PC-3 (cell line): ENCODE measurements at regions not wholly inside any gene's neighbourhood (a gene's known extent, or its start where the extent isn't known, plus 50 kb on each side); places are given as distances from the start of the nearest gene placed in this dataset.

Experiments used
- ATAC-seq: fragments of 200-7000 bp; cut with Tn5 transposase; 2 replicates; pipeline ENCODE4 v1.9.1; 2020; ENCODE audit warnings: mild to moderate bottlenecking, moderate library complexity
- BruUV-seq: library from RNA; stranded (reverse); fragments of 400-500 nt; replicated peaks from 2 replicates; lab custom pipeline; 2021; lab: Mats Ljungman, UMichigan
- CTCF ChIA-PET: fragments of 300-600 bp; sonication (Branson Sonifier 250); formaldehyde crosslinking; loops from one replicate; lab custom pipeline; 2022; ENCODE audit warnings: antibody characterized with exemption; lab: Charles Lee
- POLR2A ChIA-PET: fragments of 300-600 bp; sonication (Branson Sonifier 250); formaldehyde crosslinking; loops from one replicate; lab custom pipeline; 2022; ENCODE audit warnings: antibody characterized with exemption; ENCODE audit not compliant: unreplicated experiment; lab: Charles Lee
- DNase-seq: peaks from one replicate; pipeline ENCODE4 v3.0.0-alpha.2; 2015
- H2AFZ ChIP-seq: fragments of 300-600 bp; sonication (generic); 2 replicates; pipeline ENCODE4 v1.6.0; 2016; ENCODE audit warnings: antibody characterized with exemption, low read length
- H3F3A ChIP-seq: fragments of 300-600 bp; sonication (generic); one replicate; pipeline ENCODE4 v1.6.0; 2017; ENCODE audit warnings: antibody characterized with exemption, low read length, control low read depth, mild to moderate bottlenecking; ENCODE audit not compliant: unreplicated experiment
- H3K27ac ChIP-seq: fragments of 300-600 bp; sonication (generic); 2 replicates; pipeline ENCODE4 v1.5.1; 2016; ENCODE audit warnings: mild to moderate bottlenecking, low read length
- H3K27me3 ChIP-seq: fragments of 300-600 bp; sonication (generic); 2 replicates; pipeline ENCODE4 v1.6.1; 2016; ENCODE audit warnings: low read length, mixed read lengths
- H3K36me3 ChIP-seq: fragments of 300-600 bp; sonication (generic); 2 replicates; pipeline ENCODE4 v1.6.1; 2016; ENCODE audit warnings: low read depth, mixed run types, low read length, mixed read lengths
- H3K4me1 ChIP-seq: fragments of 300-600 bp; sonication (generic); 2 replicates; pipeline ENCODE4 v1.5.1; 2016; ENCODE audit warnings: low read length; ENCODE audit not compliant: insufficient read depth
- H3K4me2 ChIP-seq: fragments of 300-600 bp; sonication (generic); 2 replicates; pipeline ENCODE4 v1.6.0; 2016; ENCODE audit warnings: low read length
- H3K4me3 ChIP-seq: fragments of 300-600 bp; sonication (generic); 2 replicates; pipeline ENCODE4 v1.5.1; 2016; ENCODE audit warnings: mild to moderate bottlenecking, low read length, mixed read lengths
- H3K79me2 ChIP-seq: fragments of 300-600 bp; sonication (generic); 2 replicates; pipeline ENCODE4 v1.6.1; 2017; ENCODE audit warnings: low read length, mixed read lengths
- H3K9ac ChIP-seq: fragments of 300-600 bp; sonication (generic); 2 replicates; pipeline ENCODE4 v1.6.0; 2016; ENCODE audit warnings: mild to moderate bottlenecking, low read length
- H3K9me2 ChIP-seq: fragments of 300-600 bp; sonication (generic); replicated peaks from 2 replicates; pipeline ENCODE4 v1.6.1; 2016; ENCODE audit warnings: mixed run types, low read length, mixed read lengths
- H3K9me3 ChIP-seq: fragments of 300-600 bp; sonication (generic); 2 replicates; pipeline ENCODE4 v1.6.1; 2016; ENCODE audit warnings: low read length, mixed read lengths
- H4K20me1 ChIP-seq: fragments of 300-600 bp; sonication (generic); 2 replicates; pipeline ENCODE4 v1.6.1; 2016; ENCODE audit warnings: low read length, mixed read lengths
- CTCF ChIP-seq: fragments of 300-600 bp; sonication (generic); conservative IDR thresholded peaks from 2 replicates; pipeline ENCODE4 v1.5.1; 2017; ENCODE audit warnings: antibody characterized with exemption, low read depth, mild to moderate bottlenecking, low read length
- EZH2 ChIP-seq: fragments of 300-600 bp; sonication (generic); IDR thresholded peaks from one replicate; pipeline ENCODE4 v1.6.1; 2017; ENCODE audit warnings: antibody characterized with exemption, mild to moderate bottlenecking, low read length; ENCODE audit not compliant: unreplicated experiment
- EZH2phosphoT487 ChIP-seq: fragments of 300-600 bp; sonication (generic); IDR thresholded peaks from 2 replicates; pipeline ENCODE4 v1.6.1; 2018; ENCODE audit warnings: mild to moderate bottlenecking, antibody characterized with exemption, low read length, borderline replicate concordance
- intact Hi-C: fragments of 100-400 bp; cut with micrococcal nuclease; formaldehyde crosslinking; loops from 2 replicates; pipeline ENCODE4 v1.9.0; 2023

- Histone ChIP-seq H3K4me3 (peak overlapping the region; percentile 54; the same call in 1 of the 2 replicates), H3K4me1 (peaks cover 55% of the 10 kb centered on the region), H3K4me2 (peak overlapping the region; percentile 82), H3K9me3 (no peaks in the 10 kb centered on the region), H3K36me3 (no peaks in the 10 kb centered on the region), H2AFZ (peak overlapping the region; percentile 76), H3F3A (no peaks in the 10 kb centered on the region), H4K20me1 (no peaks in the 10 kb centered on the region), H3K79me2 (no peaks in the 10 kb centered on the region), H3K27ac (peak overlapping the region; percentile 42), H3K27me3 (no peaks in the 10 kb centered on the region), H3K9ac (peak overlapping the region; percentile 58), H3K9me2 (no peaks in the 10 kb centered on the region)
- intact Hi-C loops = loop anchor here (2.0 to 5.0 kb wide), 4 partner anchors 103 to 327 kb away; no protein-coding TSS in a partner anchor
- DNase-seq = peak; percentile 39
- ChIA-PET POLR2A (no interaction called here), CTCF (no interaction called here)
- no peak for ATAC-seq
- TF ChIP-seq EZH2 (no peak), EZH2phosphoT487 (no peak), CTCF (peak; percentile 20; the same call in 1 of the 2 replicates)
- no TSS peak for BruUV-seq
Observed at GRCh38 chr6:6915219-6915618, 192.5 kb upstream of the RREB1 start.

- POLR2A ChIA-PET = interaction anchor here (0.7 kb wide), 1 partner anchor 22 kb away, joined by 3 read pairs; no protein-coding TSS in a partner anchor
- Histone ChIP-seq H3K9ac (peak overlapping the region; percentile 58), H3K36me3 (no peaks in the 10 kb centered on the region), H3K9me2 (no peaks in the 10 kb centered on the region), H3K4me2 (peak overlapping the region; percentile 82), H2AFZ (peak overlapping the region; percentile 76), H3K4me1 (peaks cover 55% of the 10 kb centered on the region), H3F3A (no peaks in the 10 kb centered on the region), H3K9me3 (no peaks in the 10 kb centered on the region), H3K27ac (peak overlapping the region; percentile 42), H3K4me3 (peak overlapping the region; percentile 54), H3K79me2 (no peaks in the 10 kb centered on the region), H3K27me3 (no peaks in the 10 kb centered on the region), H4K20me1 (no peaks in the 10 kb centered on the region)
- intact Hi-C loops = loop anchor here (2.0 to 5.0 kb wide), 4 partner anchors 104 to 326 kb away; no protein-coding TSS in a partner anchor
- BruUV-seq = no TSS peak
- ATAC-seq (no peak), DNase-seq (peak; percentile 40)
- TF ChIP-seq EZH2 = no peak
- TF ChIP-seq EZH2phosphoT487 = no peak
- no peak for TF ChIP-seq CTCF
- CTCF ChIA-PET = no interaction called here
Observed at GRCh38 chr6:6915813-6916547, 191.8 kb upstream of the RREB1 start.

DNA sequence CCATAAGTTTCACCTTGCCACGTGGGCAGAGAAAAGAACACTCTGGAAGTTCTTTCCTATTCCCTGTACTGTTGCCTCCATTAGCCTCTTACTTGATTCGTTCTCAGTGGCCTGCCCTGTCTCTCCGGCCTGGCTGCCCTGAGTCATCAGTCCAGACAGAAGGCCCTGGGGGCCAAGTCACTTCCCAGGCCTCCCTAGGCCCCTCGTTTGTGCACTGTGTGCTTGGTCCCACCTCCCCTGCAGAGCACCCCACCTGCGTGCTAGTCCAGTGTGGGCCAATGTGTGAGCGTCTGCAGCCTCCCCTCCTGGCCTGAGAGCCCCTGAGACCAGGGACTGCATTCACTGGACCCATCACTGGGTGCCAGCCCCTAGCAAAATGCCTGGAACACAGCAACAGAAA, 191.2 kb upstream of the RREB1 start:
- ATAC-seq (no peak), DNase-seq (no peak)
- Histone ChIP-seq H3K27me3 (no peaks in the 10 kb centered on the region), H3F3A (no peaks in the 10 kb centered on the region), H3K4me3 (no peak overlapping the region), H3K4me2 (peak overlapping the region; percentile 82; the same call in 1 of the 2 replicates), H2AFZ (peak overlapping the region; percentile 76), H3K79me2 (no peaks in the 10 kb centered on the region), H3K4me1 (peaks cover 48% of the 10 kb centered on the region), H3K9me3 (no peaks in the 10 kb centered on the region), H4K20me1 (no peaks in the 10 kb centered on the region), H3K9me2 (no peaks in the 10 kb centered on the region), H3K27ac (peak overlapping the region; percentile 42; the same call in 1 of the 2 replicates), H3K9ac (peak overlapping the region; percentile 28; the same call in 1 of the 2 replicates), H3K36me3 (no peaks in the 10 kb centered on the region)
- TF ChIP-seq EZH2phosphoT487 (no peak), CTCF (no peak), EZH2 (no peak)
- intact Hi-C loops = loop anchor here (5.0 kb wide), 3 partner anchors 104 to 326 kb away; no protein-coding TSS in a partner anchor
- no TSS peak for BruUV-seq
- ChIA-PET CTCF (no interaction called here), POLR2A (no interaction called here)
